GM12873 (cell line): ENCODE measurements at regions not wholly inside any gene's neighbourhood (a gene's known extent, or its start where the extent isn't known, plus 50 kb on each side); places are given as distances from the start of the nearest gene placed in this dataset.

Source experiments
- TF ChIP-seq, protein P1 (sequence below): IDR thresholded peaks from 2 replicates; pipeline ENCODE4 v1.5.1; 2012; ENCODE audit warnings: low read depth, mild to moderate bottlenecking, moderate library complexity, low read length, control low read depth; ENCODE audit not compliant: insufficient read depth; ENCODE audit errors: missing control alignments

GRCh38 chr6:115058414-115059211 lies 715.8 kb upstream of the HS3ST5 start:
- TF ChIP-seq, protein P1, sequence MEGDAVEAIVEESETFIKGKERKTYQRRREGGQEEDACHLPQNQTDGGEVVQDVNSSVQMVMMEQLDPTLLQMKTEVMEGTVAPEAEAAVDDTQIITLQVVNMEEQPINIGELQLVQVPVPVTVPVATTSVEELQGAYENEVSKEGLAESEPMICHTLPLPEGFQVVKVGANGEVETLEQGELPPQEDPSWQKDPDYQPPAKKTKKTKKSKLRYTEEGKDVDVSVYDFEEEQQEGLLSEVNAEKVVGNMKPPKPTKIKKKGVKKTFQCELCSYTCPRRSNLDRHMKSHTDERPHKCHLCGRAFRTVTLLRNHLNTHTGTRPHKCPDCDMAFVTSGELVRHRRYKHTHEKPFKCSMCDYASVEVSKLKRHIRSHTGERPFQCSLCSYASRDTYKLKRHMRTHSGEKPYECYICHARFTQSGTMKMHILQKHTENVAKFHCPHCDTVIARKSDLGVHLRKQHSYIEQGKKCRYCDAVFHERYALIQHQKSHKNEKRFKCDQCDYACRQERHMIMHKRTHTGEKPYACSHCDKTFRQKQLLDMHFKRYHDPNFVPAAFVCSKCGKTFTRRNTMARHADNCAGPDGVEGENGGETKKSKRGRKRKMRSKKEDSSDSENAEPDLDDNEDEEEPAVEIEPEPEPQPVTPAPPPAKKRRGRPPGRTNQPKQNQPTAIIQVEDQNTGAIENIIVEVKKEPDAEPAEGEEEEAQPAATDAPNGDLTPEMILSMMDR = no peak

GRCh38 chr6:115055579-115055978 lies 712.8 kb upstream of the HS3ST5 start:
- TF ChIP-seq, protein P1 = no peak

DNA sequence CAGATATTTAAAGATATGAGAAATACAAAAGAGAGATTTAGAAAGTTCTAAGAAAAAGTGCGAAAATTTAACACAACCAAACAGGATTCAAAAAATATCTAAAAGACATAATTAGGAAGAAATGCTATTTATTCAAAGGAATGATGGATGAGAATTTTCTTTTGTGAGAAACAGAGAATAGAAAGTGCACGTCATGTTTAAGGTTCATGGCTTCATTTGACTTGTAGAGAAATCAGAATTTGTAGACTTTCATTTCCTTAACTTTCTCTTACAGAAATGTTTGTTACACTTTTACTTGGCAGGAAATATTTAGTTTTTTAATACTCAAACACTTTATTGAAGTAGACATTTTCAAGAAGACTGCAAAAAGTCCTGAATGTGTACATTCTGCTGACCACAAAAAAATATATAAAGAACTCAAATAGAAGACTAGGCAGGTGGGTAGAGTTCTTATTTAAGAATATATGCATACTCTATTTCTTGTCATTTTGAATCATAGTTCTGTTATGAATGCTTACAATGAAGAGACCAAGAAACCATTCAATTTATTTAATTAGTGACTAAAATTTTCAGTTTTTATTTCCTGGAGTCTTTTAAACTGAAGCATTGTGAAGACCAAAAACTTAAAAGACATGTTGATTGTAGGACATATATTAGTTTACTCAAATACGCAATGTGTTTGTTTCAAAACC lies 710.5 kb upstream of the HS3ST5 start:
- TF ChIP-seq, protein P1 = no peak

DNA sequence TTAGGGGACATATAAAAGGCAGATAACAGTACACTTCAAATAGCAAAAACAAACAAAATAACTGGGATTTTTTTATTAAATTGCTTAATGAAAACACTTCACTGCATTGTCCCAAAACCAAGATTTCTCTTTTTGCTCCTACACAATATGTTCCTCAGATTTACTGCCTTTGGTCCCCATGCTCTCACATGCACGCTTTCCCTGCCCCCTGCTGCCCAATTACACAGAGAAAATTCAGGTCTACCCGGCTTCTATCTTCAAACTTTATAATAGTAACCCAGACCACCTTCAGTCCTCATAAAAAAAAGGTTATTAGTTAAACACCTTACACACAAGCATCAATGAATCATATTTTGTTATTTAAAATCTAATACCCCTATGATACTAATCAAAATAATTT lies 673.8 kb upstream of the HS3ST5 start:
- TF ChIP-seq, protein P1 = no peak

- TF ChIP-seq, protein P1 = no peak
Observed at GRCh38 chr6:115004982-115005381, 662.2 kb upstream of the HS3ST5 start.

- TF ChIP-seq, protein P1 = no peak
Observed at GRCh38 chr6:115004204-115004603, 661.4 kb upstream of the HS3ST5 start.

GRCh38 chr6:115001731-115002350 lies 659.0 kb upstream of the HS3ST5 start:
- TF ChIP-seq, protein P1 = no peak
